Ishikawa (cell line): ENCODE measurements at regions not wholly inside any gene's neighbourhood (a gene's known extent, or its start where the extent isn't known, plus 50 kb on each side); places are given as distances from the start of the nearest gene placed in this dataset.

ENCODE experiments used
- EP300 ChIP-seq: IDR thresholded peaks from 2 replicates; pipeline ENCODE4 v1.6.1; 2012; ENCODE audit warnings: borderline replicate concordance
- MAX ChIP-seq: IDR thresholded peaks from 2 replicates; pipeline ENCODE4 v1.6.1; 2012
- NFIC ChIP-seq: IDR thresholded peaks from 2 replicates; pipeline ENCODE4 v1.6.1; 2012
- RAD21 ChIP-seq: IDR thresholded peaks from 2 replicates; pipeline ENCODE4 v1.6.1; 2012; ENCODE audit warnings: low read depth
- REST ChIP-seq: IDR thresholded peaks from 2 replicates; pipeline ENCODE4 v1.6.1; 2012; ENCODE audit warnings: low read depth, mild to moderate bottlenecking
- TAF1 ChIP-seq: IDR thresholded peaks from 2 replicates; pipeline ENCODE4 v1.6.1; 2012; ENCODE audit warnings: low read depth, mild to moderate bottlenecking
- TCF12 ChIP-seq: IDR thresholded peaks from 2 replicates; pipeline ENCODE4 v1.6.1; 2012; ENCODE audit warnings: low read depth
- USF1 ChIP-seq: IDR thresholded peaks from 2 replicates; pipeline ENCODE4 v1.6.1; 2012

- TF ChIP-seq TAF1 (no peak), MAX (no peak), RAD21 (peak; percentile 50), REST (no peak), TCF12 (no peak), EP300 (no peak), NFIC (no peak), USF1 (no peak)
Measured at GRCh38 chr5:159833088-159833487, 83.2 kb upstream of the ADRA1B start.
